Thyroid gland (tissue), 4 donors: ENCODE measurements at regions not wholly inside any gene's neighbourhood (a gene's known extent, or its start where the extent isn't known, plus 50 kb on each side); places are given as distances from the start of the nearest gene placed in this dataset.

Experiments
- DNase-seq, 2 donors: peaks; one replicate each; pipeline ENCODE4 v3.0.0-alpha.2; 2019
- H3K27ac ChIP-seq, 3 donors: fragments of 200-600 bp; sonication (generic); 1 replicate in 2 of 3; 2 replicates in 1 of 3; pipeline ENCODE4 v1.5.1; 2016 to 2019; ENCODE audit warnings: mild to moderate bottlenecking in 1 of 3, moderate library complexity in 1 of 3
- H3K27me3 ChIP-seq: fragments of 200-600 bp; sonication (generic); one replicate; pipeline ENCODE4 v1.5.1; 2019
- H3K36me3 ChIP-seq, 2 donors: fragments of 200-600 bp; sonication (generic); one replicate each; pipeline ENCODE4 v1.5.1; 2016 to 2019
- H3K4me1 ChIP-seq, 2 donors: fragments of 200-600 bp; sonication (generic); one replicate each; pipeline ENCODE4 v1.5.1; 2017 to 2019
- H3K4me3 ChIP-seq, 3 donors: fragments of 200-600 bp; sonication (generic); replicated peaks in 1 of 3; 1 replicate in 2 of 3; 2 replicates in 1 of 3; pipeline ENCODE4 v1.5.1; 2016; ENCODE audit warnings: mild to moderate bottlenecking in 1 of 3
- H3K9me3 ChIP-seq: fragments of 200-600 bp; sonication (generic); one replicate; pipeline ENCODE4 v1.5.1; 2017
- CTCF ChIP-seq, 6 experiments: fragments of 200-600 bp in 3 of 6; fragments of 450-650 bp in 3 of 6; sonication (generic) in 3 of 6; IDR thresholded peaks; one replicate each; pipeline ENCODE4 v1.5.1; 2016 to 2019; ENCODE audit warnings: antibody characterized with exemption in 6 of 6, mild to moderate bottlenecking in 2 of 6, inconsistent platforms in 1 of 6, moderate library complexity in 1 of 6
- POLR2A ChIP-seq, 2 donors: fragments of 450-650 bp; IDR thresholded peaks; one replicate each; pipeline ENCODE4 v1.6.1; 2017; ENCODE audit warnings: antibody characterized with exemption in 2 of 2, mild to moderate bottlenecking in 2 of 2, moderate library complexity in 1 of 2
- WGBS, 2 donors: methylation state at CpG; one replicate each; pipeline ENCODE4 v1.1.5; 2017; 5-methylcytosine and 5-hydroxymethylcytosine counted together
- intact Hi-C: fragments of 100-400 bp; cut with DNase I; formaldehyde crosslinking; loops from one replicate; pipeline ENCODE4 v1.15.1; 2023

GRCh38 chr6:156582509-156582992, 194.6 kb upstream of the ARID1B start:
- Histone ChIP-seq H3K9me3 (no peaks in the 10 kb centered on the region), H3K27me3 (no peaks in the 10 kb centered on the region), H3K4me3 (no peak overlapping the region), H3K36me3 (no peaks in the 10 kb centered on the region), H3K27ac (no peak overlapping the region), H3K4me1 (peaks cover 7 to 11% of the 10 kb centered on the region in 2 donors)
- DNase-seq, result peak in 1 of 2 donors; percentile 26
- WGBS, 2 donors, result 61 to 69% methylated on average over 7 of the region's 7 CpGs
- intact Hi-C loops, result no loop called here
- no peak for TF ChIP-seq POLR2A (IDR thresholded peaks at IDR 0.05)

- H3K36me3 ChIP-seq, result no peaks in the 10 kb centered on the region
- intact Hi-C loops, result no loop called here
- no peak overlapping the region for H3K4me3 ChIP-seq
- no peak for TF ChIP-seq POLR2A (IDR thresholded peaks at IDR 0.05)
- TF ChIP-seq CTCF (IDR thresholded peaks at IDR 0.05), result no peak
- no peaks in the 10 kb centered on the region for H3K4me1 ChIP-seq
- H3K27me3 ChIP-seq, result no peaks in the 10 kb centered on the region
- no peaks in the 10 kb centered on the region for H3K9me3 ChIP-seq
- DNase-seq, result no peak
- H3K27ac ChIP-seq, result no peak overlapping the region
Measured at GRCh38 chr6:156579564-156579963, 197.6 kb upstream of the ARID1B start.

GRCh38 chr6:156577749-156578148, 199.4 kb upstream of the ARID1B start:
- no peak for DNase-seq
- TF ChIP-seq CTCF (IDR thresholded peaks at IDR 0.05), result no peak
- TF ChIP-seq POLR2A (IDR thresholded peaks at IDR 0.05), result no peak
- intact Hi-C loops, result no loop called here
- no peaks in the 10 kb centered on the region for H3K27me3 ChIP-seq
- H3K27ac ChIP-seq, result no peak overlapping the region
- no peaks in the 10 kb centered on the region for H3K36me3 ChIP-seq
- H3K4me1 ChIP-seq, result no peaks in the 10 kb centered on the region
- no peaks in the 10 kb centered on the region for H3K9me3 ChIP-seq
- WGBS, 2 donors, result 93 to 96% methylated on average over 1 of the region's 1 CpG
- H3K4me3 ChIP-seq, result no peak overlapping the region

- H3K27ac ChIP-seq, result no peak overlapping the region
- no peak overlapping the region for H3K4me3 ChIP-seq
- no peak for DNase-seq
- no peaks in the 10 kb centered on the region for H3K36me3 ChIP-seq
- TF ChIP-seq POLR2A (IDR thresholded peaks at IDR 0.05) (no peak), CTCF (IDR thresholded peaks at IDR 0.05) (no peak)
- no peaks in the 10 kb centered on the region for H3K27me3 ChIP-seq
- intact Hi-C loops, result no loop called here
- no peaks in the 10 kb centered on the region for H3K4me1 ChIP-seq
- no peaks in the 10 kb centered on the region for H3K9me3 ChIP-seq
Measured at GRCh38 chr6:156575361-156575760, 201.8 kb upstream of the ARID1B start.

- H3K27ac ChIP-seq, result no peak overlapping the region
- peaks cover 0 to 6% of the 10 kb centered on the region in 2 donors for H3K4me1 ChIP-seq
- H3K36me3 ChIP-seq, result no peaks in the 10 kb centered on the region
- H3K4me3 ChIP-seq, result no peak overlapping the region
- no peaks in the 10 kb centered on the region for H3K9me3 ChIP-seq
- intact Hi-C loops, result loop anchor here (5.0 to 10.0 kb wide), 3 partner anchors 118 to 618 kb away; no protein-coding TSS in a partner anchor
- WGBS, 2 donors, result 78 to 82% methylated on average over 10 of the region's 10 CpGs
- TF ChIP-seq POLR2A (IDR thresholded peaks at IDR 0.05) (no peak), CTCF (IDR thresholded peaks at IDR 0.05) (no peak)
- peak in 1 of 2 donors; percentile 5 for DNase-seq
- no peaks in the 10 kb centered on the region for H3K27me3 ChIP-seq
Measured at GRCh38 chr6:156564807-156565149, 212.4 kb upstream of the ARID1B start.
